Astrocyte of the spinal cord (primary cell): ENCODE measurements at regions not wholly inside any gene's neighbourhood (a gene's known extent, or its start where the extent isn't known, plus 50 kb on each side); places are given as distances from the start of the nearest gene placed in this dataset.

Source experiments
- DNase-seq: peaks from one replicate; pipeline ENCODE4 v3.0.0; 2011; ENCODE audit warnings: low read depth, low spot score
- H3K4me3 ChIP-seq: 2 replicates; pipeline ENCODE4 v1.5.1; 2011; ENCODE audit warnings: low read depth, mild to moderate bottlenecking, low read length, moderate library complexity
- in situ Hi-C: cut with HindIII; loops from 2 replicates; pipeline ENCODE4 v1.10.0; 2017; ENCODE audit warnings: low sequenced_read_pairs
- TF ChIP-seq, protein P1 (sequence below): IDR thresholded peaks from 2 replicates; pipeline ENCODE4 v1.5.1; 2012; ENCODE audit warnings: low read depth, mild to moderate bottlenecking, low read length, inconsistent platforms

DNA sequence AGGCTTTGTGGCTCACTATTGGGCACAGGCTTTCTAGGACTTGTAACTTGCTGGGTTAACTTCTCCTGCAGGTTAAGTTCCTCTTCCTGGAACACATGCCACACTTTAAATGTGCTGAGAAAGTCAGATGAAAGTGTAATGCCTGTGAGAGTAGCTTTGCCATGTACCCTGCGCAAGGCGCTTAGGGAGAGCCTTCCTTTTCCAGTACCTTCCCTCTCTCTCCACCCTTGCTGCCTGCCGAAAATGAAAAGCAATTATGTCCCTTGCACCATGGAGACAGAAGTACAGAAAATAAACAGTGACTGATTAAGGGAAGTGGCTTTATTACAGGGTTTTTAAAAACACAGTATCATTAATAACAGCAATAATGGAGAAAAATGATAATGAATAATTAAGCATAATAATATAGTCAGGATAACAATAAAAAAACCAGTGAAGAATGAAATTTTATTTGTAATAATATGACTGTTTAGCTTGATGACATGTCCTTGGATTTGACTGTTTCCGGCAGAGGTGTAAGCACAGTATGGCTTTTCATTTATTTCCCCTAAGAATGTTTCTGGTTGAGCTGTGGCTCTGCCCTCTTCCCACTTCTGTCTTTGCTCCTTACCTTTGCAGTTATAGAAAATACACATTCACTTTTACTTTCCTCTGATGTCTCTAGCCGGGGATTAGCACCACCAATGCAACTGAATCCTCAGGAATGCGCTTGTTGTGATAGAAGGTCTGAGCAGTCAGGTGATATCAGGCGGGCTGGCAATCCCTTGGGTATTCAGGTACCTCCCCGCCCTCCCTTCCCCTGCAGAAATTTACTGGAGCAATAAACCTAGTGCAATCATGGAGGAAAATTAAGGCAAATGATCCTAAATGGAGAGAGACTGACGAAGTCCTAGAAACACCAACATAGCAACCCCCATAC is 472.3 kb upstream of the CITED2 start:
- in situ Hi-C loops: no loop called here
- TF ChIP-seq, protein P1, sequence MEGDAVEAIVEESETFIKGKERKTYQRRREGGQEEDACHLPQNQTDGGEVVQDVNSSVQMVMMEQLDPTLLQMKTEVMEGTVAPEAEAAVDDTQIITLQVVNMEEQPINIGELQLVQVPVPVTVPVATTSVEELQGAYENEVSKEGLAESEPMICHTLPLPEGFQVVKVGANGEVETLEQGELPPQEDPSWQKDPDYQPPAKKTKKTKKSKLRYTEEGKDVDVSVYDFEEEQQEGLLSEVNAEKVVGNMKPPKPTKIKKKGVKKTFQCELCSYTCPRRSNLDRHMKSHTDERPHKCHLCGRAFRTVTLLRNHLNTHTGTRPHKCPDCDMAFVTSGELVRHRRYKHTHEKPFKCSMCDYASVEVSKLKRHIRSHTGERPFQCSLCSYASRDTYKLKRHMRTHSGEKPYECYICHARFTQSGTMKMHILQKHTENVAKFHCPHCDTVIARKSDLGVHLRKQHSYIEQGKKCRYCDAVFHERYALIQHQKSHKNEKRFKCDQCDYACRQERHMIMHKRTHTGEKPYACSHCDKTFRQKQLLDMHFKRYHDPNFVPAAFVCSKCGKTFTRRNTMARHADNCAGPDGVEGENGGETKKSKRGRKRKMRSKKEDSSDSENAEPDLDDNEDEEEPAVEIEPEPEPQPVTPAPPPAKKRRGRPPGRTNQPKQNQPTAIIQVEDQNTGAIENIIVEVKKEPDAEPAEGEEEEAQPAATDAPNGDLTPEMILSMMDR: no peak
- H3K4me3 ChIP-seq: no peak overlapping the region
- no peak for DNase-seq

DNA sequence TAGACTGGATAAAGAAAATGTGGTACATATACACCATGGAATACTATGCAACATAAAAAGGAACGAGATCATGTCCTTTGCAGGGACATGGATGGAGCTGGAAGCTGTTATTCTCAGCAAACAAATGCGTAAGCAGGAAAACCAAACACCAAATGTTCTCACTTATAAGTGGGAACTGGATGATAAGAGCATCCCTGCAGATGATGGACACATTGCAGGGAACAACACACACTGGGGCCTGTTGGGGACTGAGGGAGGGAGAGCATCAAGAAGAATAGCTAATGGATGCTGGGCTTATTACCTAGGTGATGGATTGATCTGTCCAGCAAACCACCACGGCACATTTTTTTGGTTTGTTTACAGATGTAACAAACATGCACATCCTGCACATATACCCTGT is 470.5 kb upstream of the CITED2 start:
- DNase-seq: no peak
- H3K4me3 ChIP-seq: no peak overlapping the region
- TF ChIP-seq, protein P1: no peak
- in situ Hi-C loops: no loop called here

DNA sequence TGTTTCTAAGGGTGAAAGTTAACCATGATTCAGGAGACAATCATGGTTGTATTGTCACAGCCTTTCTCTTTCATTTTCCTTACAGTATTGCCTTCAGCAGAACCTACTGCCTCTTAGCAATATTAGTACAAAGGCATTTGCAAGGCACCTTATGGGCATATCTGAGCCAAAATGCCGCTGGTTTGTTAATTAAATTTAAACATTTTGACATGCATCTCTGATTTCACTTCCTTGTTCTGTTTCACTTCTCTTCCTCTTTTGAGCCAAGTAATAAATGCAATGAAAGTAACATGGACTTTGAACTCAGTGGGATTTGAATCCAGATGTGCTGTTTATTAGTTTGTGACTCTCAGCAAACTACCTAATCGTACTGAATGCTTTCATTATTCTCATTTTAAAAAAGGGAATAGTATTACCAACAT is 467.4 kb upstream of the CITED2 start:
- DNase-seq: no peak
- H3K4me3 ChIP-seq: no peak overlapping the region
- in situ Hi-C loops: no loop called here
- TF ChIP-seq, protein P1: no peak

DNA sequence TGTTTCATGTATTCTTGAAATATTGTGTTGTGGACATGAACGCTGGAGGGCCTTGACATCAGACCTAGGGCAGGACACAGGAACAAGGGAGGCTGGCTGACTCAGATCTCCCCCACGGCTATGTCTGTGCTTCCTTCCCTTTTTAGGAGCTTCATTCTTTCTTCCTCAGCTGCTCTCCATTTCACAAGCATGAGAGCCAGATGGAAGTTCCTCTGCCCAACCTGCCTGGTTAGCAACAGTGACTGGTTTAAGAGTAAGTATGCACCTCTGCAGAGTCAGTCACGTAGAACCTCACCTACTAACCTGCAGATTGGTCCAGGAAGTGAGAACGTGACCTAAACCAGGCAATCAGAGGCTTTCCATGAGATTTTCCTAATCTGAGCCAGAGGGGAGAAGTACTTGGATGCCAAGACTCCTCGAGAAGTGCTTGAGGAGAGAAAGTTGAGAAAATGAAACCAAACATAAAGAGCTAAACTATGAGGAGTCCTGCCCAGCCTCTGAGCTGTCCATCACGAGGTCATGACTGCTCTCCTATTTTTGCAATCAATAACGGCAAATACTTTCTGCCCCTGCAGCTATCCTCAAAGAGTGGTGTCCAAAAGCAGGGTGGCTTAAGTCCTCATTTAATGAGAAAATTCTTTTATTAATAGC is 465.2 kb upstream of the CITED2 start:
- in situ Hi-C loops: no loop called here
- H3K4me3 ChIP-seq: no peak overlapping the region
- no peak for DNase-seq
- TF ChIP-seq, protein P1: no peak

DNA sequence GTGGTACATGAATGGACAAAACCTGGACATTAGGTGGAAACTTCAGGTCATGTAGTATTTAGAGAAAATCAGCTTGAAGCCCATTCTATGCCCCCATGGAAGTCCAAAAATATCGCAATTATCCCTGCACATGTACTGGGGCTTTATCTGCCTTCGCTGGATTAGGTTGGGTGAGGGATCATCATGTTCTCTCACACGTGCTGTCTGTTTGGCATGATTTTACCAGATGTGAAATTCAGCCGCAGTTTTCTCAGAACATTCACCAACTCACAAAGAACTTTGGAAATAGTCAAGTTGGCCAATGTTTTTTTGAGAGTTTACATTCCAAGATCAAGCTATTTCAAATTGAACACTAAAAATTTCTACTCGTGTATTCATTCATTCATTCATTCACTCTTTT is 459.8 kb upstream of the CITED2 start:
- TF ChIP-seq, protein P1: no peak

DNA sequence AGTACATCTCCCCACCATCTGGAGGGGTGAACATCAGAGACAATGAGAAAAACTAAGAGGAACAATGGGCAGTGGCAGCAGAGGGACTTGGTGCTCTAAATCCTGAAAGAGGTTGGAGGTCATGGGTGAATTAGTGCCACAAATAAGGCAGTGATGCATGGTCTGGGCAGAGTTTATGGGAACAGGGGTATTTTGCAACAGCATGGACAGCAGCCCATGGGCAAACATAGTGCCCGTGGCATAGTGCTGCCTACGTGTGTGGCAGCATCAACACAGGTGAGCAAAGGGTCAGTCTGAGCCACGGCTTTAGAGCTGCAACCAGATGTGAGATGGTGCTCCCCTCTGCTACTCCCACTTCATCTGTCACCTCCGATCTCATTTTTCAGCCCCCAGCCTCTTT is 459.1 kb upstream of the CITED2 start:
- in situ Hi-C loops: no loop called here
- DNase-seq: no peak
- TF ChIP-seq, protein P1: no peak
- no peak overlapping the region for H3K4me3 ChIP-seq

More for the DNA sequence above, 459.8 kb upstream of the CITED2 start:
- in situ Hi-C loops: no loop called here
- DNase-seq: no peak
- H3K4me3 ChIP-seq: no peak overlapping the region
